HK-2 (cell line): ENCODE measurements at regions not wholly inside any gene's neighbourhood (a gene's known extent, or its start where the extent isn't known, plus 50 kb on each side); places are given as distances from the start of the nearest gene placed in this dataset.

ENCODE experiments used
- DNase-seq: peaks from one replicate; pipeline ENCODE4 v3.0.0-alpha.2; 2018; ENCODE audit not compliant: unreplicated experiment

- no peak for DNase-seq
These were observed 53.8 kb upstream of the ATP1B1 start for GRCh38 chr1:169052727-169053126.

GRCh38 chr1:169053196-169053595, 53.3 kb upstream of the ATP1B1 start:
- no peak for DNase-seq
